ENCODE measurements at regions not wholly inside any gene's neighbourhood (a gene's known extent, or its start where the extent isn't known, plus 50 kb on each side); places are given as distances from the start of the nearest gene placed in this dataset.

DNA sequence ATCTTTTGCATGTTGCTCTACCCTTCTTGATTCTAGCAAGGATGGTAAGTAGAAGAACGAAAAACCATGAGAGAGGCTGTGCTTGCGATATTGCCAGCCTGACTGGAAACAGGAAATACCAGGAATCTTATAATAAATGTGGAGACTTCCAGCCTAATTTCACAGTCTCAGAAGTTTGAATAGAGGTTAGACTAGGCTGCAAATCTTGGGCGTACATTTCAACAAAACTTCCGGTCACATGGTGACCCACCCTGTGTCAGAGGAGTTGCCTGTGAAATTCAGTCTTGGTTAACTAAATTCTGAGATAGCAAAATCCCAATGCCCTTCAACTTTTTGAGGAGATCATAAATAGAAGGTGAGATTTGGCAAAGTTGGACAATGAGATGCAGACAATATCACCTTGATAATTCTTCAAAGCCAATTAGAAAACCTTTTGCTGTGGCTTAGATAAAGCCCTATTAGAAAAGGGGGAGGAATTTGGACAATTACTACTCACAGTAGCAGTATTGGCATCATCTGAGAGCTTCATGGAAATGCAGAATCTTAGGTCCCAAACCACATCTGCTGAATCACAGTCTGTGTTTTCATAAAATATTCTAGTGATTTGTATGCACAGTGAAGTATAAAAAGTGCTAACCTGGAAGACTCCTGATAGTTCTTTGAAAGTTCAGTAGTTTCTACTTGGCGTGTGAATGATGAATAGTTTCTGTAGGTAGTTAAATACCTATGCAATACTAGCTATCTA is 262.0 kb upstream of the JAG1 start:
- TF ChIP-seq, protein P1, sequence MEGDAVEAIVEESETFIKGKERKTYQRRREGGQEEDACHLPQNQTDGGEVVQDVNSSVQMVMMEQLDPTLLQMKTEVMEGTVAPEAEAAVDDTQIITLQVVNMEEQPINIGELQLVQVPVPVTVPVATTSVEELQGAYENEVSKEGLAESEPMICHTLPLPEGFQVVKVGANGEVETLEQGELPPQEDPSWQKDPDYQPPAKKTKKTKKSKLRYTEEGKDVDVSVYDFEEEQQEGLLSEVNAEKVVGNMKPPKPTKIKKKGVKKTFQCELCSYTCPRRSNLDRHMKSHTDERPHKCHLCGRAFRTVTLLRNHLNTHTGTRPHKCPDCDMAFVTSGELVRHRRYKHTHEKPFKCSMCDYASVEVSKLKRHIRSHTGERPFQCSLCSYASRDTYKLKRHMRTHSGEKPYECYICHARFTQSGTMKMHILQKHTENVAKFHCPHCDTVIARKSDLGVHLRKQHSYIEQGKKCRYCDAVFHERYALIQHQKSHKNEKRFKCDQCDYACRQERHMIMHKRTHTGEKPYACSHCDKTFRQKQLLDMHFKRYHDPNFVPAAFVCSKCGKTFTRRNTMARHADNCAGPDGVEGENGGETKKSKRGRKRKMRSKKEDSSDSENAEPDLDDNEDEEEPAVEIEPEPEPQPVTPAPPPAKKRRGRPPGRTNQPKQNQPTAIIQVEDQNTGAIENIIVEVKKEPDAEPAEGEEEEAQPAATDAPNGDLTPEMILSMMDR (IDR thresholded peaks at IDR 0.05; ENCODE audit: insufficient read depth, low read depth, low read length), result no peak
- no peak for TF ChIP-seq EZH2 (IDR thresholded peaks at IDR 0.05; ENCODE audit: insufficient read depth, low read length)
